Renal pelvis (tissue), 1 donor: ENCODE measurements at regions not wholly inside any gene's neighbourhood (a gene's known extent, or its start where the extent isn't known, plus 50 kb on each side); places are given as distances from the start of the nearest gene placed in this dataset.

ENCODE experiments used
- DNase-seq: peaks from one replicate; pipeline ENCODE4 v3.0.0-alpha.2; 2013

GRCh38 chr3:177742273-177742672 is 545.0 kb upstream of the TBL1XR1 start:
- no peak for DNase-seq

- no peak for DNase-seq
Observed at GRCh38 chr3:177743173-177743890, 546.0 kb upstream of the TBL1XR1 start.

GRCh38 chr3:177744873-177745606 is 547.8 kb upstream of the TBL1XR1 start:
- DNase-seq, result no peak

- no peak for DNase-seq
Observed at GRCh38 chr3:177745607-177746005, 548.3 kb upstream of the TBL1XR1 start.

GRCh38 chr3:177746337-177746933 is 549.2 kb upstream of the TBL1XR1 start:
- no peak for DNase-seq

GRCh38 chr3:177749836-177750235 is 552.6 kb upstream of the TBL1XR1 start:
- DNase-seq, result no peak

GRCh38 chr3:177750436-177750835 is 553.2 kb upstream of the TBL1XR1 start:
- DNase-seq, result no peak

- DNase-seq, result no peak
Observed at GRCh38 chr3:177751770-177752169, 554.5 kb upstream of the TBL1XR1 start.

GRCh38 chr3:177752831-177753230 is 555.5 kb upstream of the TBL1XR1 start:
- DNase-seq, result no peak

GRCh38 chr3:177753451-177754155 is 556.3 kb upstream of the TBL1XR1 start:
- no peak for DNase-seq

GRCh38 chr3:177754508-177754921 is 557.2 kb upstream of the TBL1XR1 start:
- DNase-seq, result no peak

GRCh38 chr3:177758126-177758525 is 560.8 kb upstream of the TBL1XR1 start:
- no peak for DNase-seq

- no peak for DNase-seq
Observed at GRCh38 chr3:177760803-177761202, 563.5 kb upstream of the TBL1XR1 start.

- DNase-seq, result no peak
Observed at GRCh38 chr3:177764377-177764912, 567.2 kb upstream of the TBL1XR1 start.

GRCh38 chr3:177764933-177765332 is 567.7 kb upstream of the TBL1XR1 start:
- DNase-seq, result no peak

- no peak for DNase-seq
Observed at GRCh38 chr3:177770383-177771230, 573.3 kb upstream of the TBL1XR1 start.

- DNase-seq, result no peak
Observed at GRCh38 chr3:177771780-177772179, 574.5 kb upstream of the TBL1XR1 start.

- no peak for DNase-seq
Observed at GRCh38 chr3:177772908-177773557, 575.8 kb upstream of the TBL1XR1 start.

- no peak for DNase-seq
Observed at GRCh38 chr3:177773717-177774116, 576.4 kb upstream of the TBL1XR1 start.

- DNase-seq, result peak; percentile 60
Observed at GRCh38 chr3:177776661-177777101, 579.4 kb upstream of the TBL1XR1 start.

- DNase-seq, result no peak
Observed at GRCh38 chr3:177777699-177778098, 580.4 kb upstream of the TBL1XR1 start.
